ENCODE measurements at regions not wholly inside any gene's neighbourhood (a gene's known extent, or its start where the extent isn't known, plus 50 kb on each side); places are given as distances from the start of the nearest gene placed in this dataset.

GRCh38 chr4:41358647-41359421 is 102.1 kb downstream of the UCHL1 start:
- Histone ChIP-seq H4K20me1 (replicated peaks; ENCODE audit: insufficient read depth) (peaks cover 7% of the 10 kb centered on the region; the same call in 1 of the 2 replicates), H3F3A (replicated peaks; ENCODE audit: low read depth) (peaks cover 7% of the 10 kb centered on the region; the same call in 1 of the 2 replicates), H3K27me3 (ENCODE audit: insufficient read depth) (peaks cover 74% of the 10 kb centered on the region), H3K36me3 (ENCODE audit: insufficient read depth) (no peaks in the 10 kb centered on the region), H3K79me2 (replicated peaks; ENCODE audit: insufficient read depth) (no peaks in the 10 kb centered on the region), H3K4me3 (peak overlapping the region; percentile 77), H3K27ac (ENCODE audit: low read depth) (no peak overlapping the region), H3K4me1 (ENCODE audit: insufficient read depth) (peaks cover 26% of the 10 kb centered on the region), H3K4me2 (peak overlapping the region; percentile 85), H3K9me2 (ENCODE audit: insufficient read depth) (no peaks in the 10 kb centered on the region), H2AFZ (peak overlapping the region; percentile 80; the same call in 1 of the 2 replicates)
- Mint-ChIP-seq H3K9me3 (peaks cover 6% of the 10 kb centered on the region; the same call in 2 of the 3 replicates), H3K4me3 (peak overlapping the region; percentile 70), H3K27me3 (ENCODE audit: insufficient read depth, low read depth, poor library complexity) (peaks cover 56% of the 10 kb centered on the region), H3K4me1 (peaks cover 34% of the 10 kb centered on the region), H3K36me3 (ENCODE audit: low read depth) (no peaks in the 10 kb centered on the region), H3K27ac (no peak overlapping the region)
- DNase-seq (ENCODE audit: low spot score) (peak; percentile 85), ATAC-seq (peak; percentile 64)
- TF ChIP-seq EZH2 (IDR thresholded peaks at IDR 0.05; ENCODE audit: low read depth, unreplicated experiment) = no peak
- TF ChIP-seq CTCF (conservative IDR thresholded peaks at IDR 0.05; ENCODE audit: low read depth in 2 of 2) = peak; percentile 49 to 55
- no peak for TF ChIP-seq EZH2phosphoT487 (IDR thresholded peaks at IDR 0.05; ENCODE audit: unreplicated experiment)
- TF ChIP-seq REST (IDR thresholded peaks at IDR 0.05; ENCODE audit: unreplicated experiment) = no peak

GRCh38 chr4:41359422-41359775 is 102.7 kb downstream of the UCHL1 start:
- H3K27ac ChIP-seq (ENCODE audit: low read depth) = no peak overlapping the region
- peaks cover 9% of the 10 kb centered on the region; the same call in 1 of the 2 replicates for H3F3A ChIP-seq (replicated peaks; ENCODE audit: low read depth)
- DNase-seq (ENCODE audit: low spot score) = peak; percentile 61
- ATAC-seq = peak; percentile 3; the same call in 2 of the 3 replicates
- peak overlapping the region; percentile 77 for H3K4me3 ChIP-seq
- Mint-ChIP-seq H3K4me1 (peaks cover 37% of the 10 kb centered on the region), H3K4me3 (peak overlapping the region; percentile 70), H3K9me3 (peaks cover 3% of the 10 kb centered on the region; the same call in 1 of the 3 replicates), H3K36me3 (ENCODE audit: low read depth) (no peaks in the 10 kb centered on the region), H3K27me3 (ENCODE audit: insufficient read depth, low read depth, poor library complexity) (peaks cover 60% of the 10 kb centered on the region), H3K27ac (no peak overlapping the region)
- peaks cover 80% of the 10 kb centered on the region for H3K27me3 ChIP-seq (ENCODE audit: insufficient read depth)
- no peaks in the 10 kb centered on the region for H3K9me2 ChIP-seq (ENCODE audit: insufficient read depth)
- peaks cover 7% of the 10 kb centered on the region; the same call in 1 of the 2 replicates for H4K20me1 ChIP-seq (replicated peaks; ENCODE audit: insufficient read depth)
- H3K36me3 ChIP-seq (ENCODE audit: insufficient read depth) = no peaks in the 10 kb centered on the region
- peak overlapping the region; percentile 80; the same call in 1 of the 2 replicates for H2AFZ ChIP-seq
- peaks cover 31% of the 10 kb centered on the region for H3K4me1 ChIP-seq (ENCODE audit: insufficient read depth)
- H3K79me2 ChIP-seq (replicated peaks; ENCODE audit: insufficient read depth) = no peaks in the 10 kb centered on the region
- H3K4me2 ChIP-seq = peak overlapping the region; percentile 85
- TF ChIP-seq EZH2phosphoT487 (IDR thresholded peaks at IDR 0.05; ENCODE audit: unreplicated experiment) (no peak), ZNF114 (CRISPR knock-in tag; IDR thresholded peaks at IDR 0.05) (no peak), ZNF462 (CRISPR knock-in tag; IDR thresholded peaks at IDR 0.05) (no peak), POLR2AphosphoS5 (IDR thresholded peaks at IDR 0.05; ENCODE audit: low read depth) (no peak), JUNB (IDR thresholded peaks at IDR 0.05; ENCODE audit: unreplicated experiment) (no peak), NANOG (IDR thresholded peaks at IDR 0.05; ENCODE audit: borderline replicate concordance) (no peak)
